OCI-LY3 (cell line): ENCODE measurements at regions not wholly inside any gene's neighbourhood (a gene's known extent, or its start where the extent isn't known, plus 50 kb on each side); places are given as distances from the start of the nearest gene placed in this dataset.

Source experiments
- EZH2phosphoT487 ChIP-seq: fragments of 200-600 bp; shearing (Covaris generic); IDR thresholded peaks from 2 replicates; pipeline ENCODE4 v1.6.1; 2018; ENCODE audit warnings: antibody characterized with exemption, mixed run types, low read depth
- TF ChIP-seq, protein P1 (sequence below): fragments of 200-600, 300-600 bp; sonication (generic); IDR thresholded peaks from 2 replicates; pipeline ENCODE4 v1.5.1; 2014; ENCODE audit warnings: antibody characterized with exemption, low read length, low read depth

DNA sequence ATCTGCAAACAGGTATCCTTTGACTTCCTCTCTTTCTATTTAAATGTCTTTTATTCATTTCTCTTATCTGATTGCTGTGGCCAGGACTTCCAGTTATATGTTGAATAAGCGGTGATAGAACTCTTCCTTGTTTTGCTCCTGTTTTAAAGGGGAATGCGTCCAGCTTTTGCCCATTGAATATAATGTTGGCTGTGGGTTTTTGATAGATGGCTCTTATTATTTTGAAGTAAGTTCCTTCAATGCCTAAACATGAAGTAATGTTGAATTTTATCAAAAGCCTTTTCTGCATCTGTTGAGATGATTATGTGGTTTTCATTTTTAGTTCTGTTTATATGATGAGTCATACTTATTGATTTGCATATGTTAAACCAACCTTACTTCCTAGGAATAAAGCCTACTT is 300.5 kb upstream of the CTNND2 start:
- TF ChIP-seq, protein P1, sequence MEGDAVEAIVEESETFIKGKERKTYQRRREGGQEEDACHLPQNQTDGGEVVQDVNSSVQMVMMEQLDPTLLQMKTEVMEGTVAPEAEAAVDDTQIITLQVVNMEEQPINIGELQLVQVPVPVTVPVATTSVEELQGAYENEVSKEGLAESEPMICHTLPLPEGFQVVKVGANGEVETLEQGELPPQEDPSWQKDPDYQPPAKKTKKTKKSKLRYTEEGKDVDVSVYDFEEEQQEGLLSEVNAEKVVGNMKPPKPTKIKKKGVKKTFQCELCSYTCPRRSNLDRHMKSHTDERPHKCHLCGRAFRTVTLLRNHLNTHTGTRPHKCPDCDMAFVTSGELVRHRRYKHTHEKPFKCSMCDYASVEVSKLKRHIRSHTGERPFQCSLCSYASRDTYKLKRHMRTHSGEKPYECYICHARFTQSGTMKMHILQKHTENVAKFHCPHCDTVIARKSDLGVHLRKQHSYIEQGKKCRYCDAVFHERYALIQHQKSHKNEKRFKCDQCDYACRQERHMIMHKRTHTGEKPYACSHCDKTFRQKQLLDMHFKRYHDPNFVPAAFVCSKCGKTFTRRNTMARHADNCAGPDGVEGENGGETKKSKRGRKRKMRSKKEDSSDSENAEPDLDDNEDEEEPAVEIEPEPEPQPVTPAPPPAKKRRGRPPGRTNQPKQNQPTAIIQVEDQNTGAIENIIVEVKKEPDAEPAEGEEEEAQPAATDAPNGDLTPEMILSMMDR = no peak
- no peak for TF ChIP-seq EZH2phosphoT487
